Activated CD8-positive, alpha-beta T cell treated with anti-CD3 and anti-CD28 coated beads for 36 hours (primary cell): ENCODE measurements at regions not wholly inside any gene's neighbourhood (a gene's known extent, or its start where the extent isn't known, plus 50 kb on each side); places are given as distances from the start of the nearest gene placed in this dataset.

Source experiments
- ATAC-seq: fragments of 200-7000 bp; cut with Tn5 transposase; one replicate; pipeline ENCODE4 v1.10.0; 2021; ENCODE audit warnings: mild to moderate bottlenecking, moderate library complexity
- CTCF ChIA-PET: fragments of 350-600 bp; sonication (Branson Sonifier 250); formaldehyde crosslinking; loops from one replicate; lab custom pipeline; 2021; ENCODE audit warnings: antibody characterized with exemption; lab: Charles Lee
- POLR2A ChIA-PET: fragments of 350-600 bp; sonication (Branson Sonifier 250); formaldehyde crosslinking; loops from one replicate; lab custom pipeline; 2021; ENCODE audit warnings: antibody characterized with exemption; lab: Charles Lee
- DNase-seq: peaks from one replicate; pipeline ENCODE4 v3.0.0-alpha.2; 2020
- H3K27ac Mint-ChIP-seq: one replicate; pipeline ENCODE4 v1.8.0; 2021; ENCODE audit warnings: mild to moderate bottlenecking, mixed read lengths
- H3K27me3 Mint-ChIP-seq: one replicate; pipeline ENCODE4 v1.8.0; 2021; ENCODE audit warnings: mixed read lengths
- H3K36me3 Mint-ChIP-seq: one replicate; pipeline ENCODE4 v1.8.0; 2021; ENCODE audit warnings: low read depth, mixed read lengths
- H3K4me1 Mint-ChIP-seq: one replicate; pipeline ENCODE4 v1.8.0; 2021; ENCODE audit warnings: low read depth, mixed read lengths
- H3K4me3 Mint-ChIP-seq: one replicate; pipeline ENCODE4 v1.8.0; 2021; ENCODE audit warnings: mild to moderate bottlenecking, moderate library complexity, mixed read lengths
- H3K9me3 Mint-ChIP-seq: one replicate; pipeline ENCODE4 v1.8.0; 2021; ENCODE audit warnings: mixed read lengths
- intact Hi-C: fragments of 100-400 bp; cut with micrococcal nuclease; formaldehyde crosslinking; loops from one replicate; pipeline ENCODE4 v1.10.0; 2022
- TF ChIP-seq, protein P1 (sequence below): fragments of 200-600 bp; IDR thresholded peaks from one replicate; pipeline ENCODE4 v1.8.0; 2022; ENCODE audit warnings: antibody characterized with exemption, mild to moderate bottlenecking

DNA sequence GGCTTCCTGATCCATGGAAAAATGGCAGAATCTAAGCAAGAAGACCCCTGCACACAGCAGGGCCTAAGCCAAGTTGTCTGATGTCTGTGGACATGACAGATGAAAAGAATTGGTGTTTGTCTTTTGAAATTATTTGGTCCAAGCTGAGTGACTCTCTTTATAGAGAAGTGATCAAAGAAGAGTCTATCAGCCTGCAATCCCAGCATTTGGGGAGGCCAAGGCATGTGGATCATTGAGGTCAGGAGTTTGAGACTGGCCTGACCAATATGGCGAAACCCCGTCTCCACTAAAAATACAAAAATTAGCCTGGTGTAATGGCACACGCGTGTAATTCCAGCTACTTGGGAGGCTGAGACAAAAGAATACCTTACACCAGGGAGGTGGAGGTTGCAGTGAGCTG is 64.8 kb upstream of the TUNAR start:
- no peaks in the 10 kb centered on the region for H3K36me3 Mint-ChIP-seq
- no peak overlapping the region for H3K4me3 Mint-ChIP-seq
- H3K9me3 Mint-ChIP-seq: peaks cover 7% of the 10 kb centered on the region
- DNase-seq (no peak), ATAC-seq (no peak)
- H3K27me3 Mint-ChIP-seq: peaks cover 13% of the 10 kb centered on the region
- ChIA-PET CTCF (no interaction called here), POLR2A (no interaction called here)
- no peak overlapping the region for H3K27ac Mint-ChIP-seq
- H3K4me1 Mint-ChIP-seq: no peaks in the 10 kb centered on the region
- intact Hi-C loops: no loop called here
- TF ChIP-seq, protein P1, sequence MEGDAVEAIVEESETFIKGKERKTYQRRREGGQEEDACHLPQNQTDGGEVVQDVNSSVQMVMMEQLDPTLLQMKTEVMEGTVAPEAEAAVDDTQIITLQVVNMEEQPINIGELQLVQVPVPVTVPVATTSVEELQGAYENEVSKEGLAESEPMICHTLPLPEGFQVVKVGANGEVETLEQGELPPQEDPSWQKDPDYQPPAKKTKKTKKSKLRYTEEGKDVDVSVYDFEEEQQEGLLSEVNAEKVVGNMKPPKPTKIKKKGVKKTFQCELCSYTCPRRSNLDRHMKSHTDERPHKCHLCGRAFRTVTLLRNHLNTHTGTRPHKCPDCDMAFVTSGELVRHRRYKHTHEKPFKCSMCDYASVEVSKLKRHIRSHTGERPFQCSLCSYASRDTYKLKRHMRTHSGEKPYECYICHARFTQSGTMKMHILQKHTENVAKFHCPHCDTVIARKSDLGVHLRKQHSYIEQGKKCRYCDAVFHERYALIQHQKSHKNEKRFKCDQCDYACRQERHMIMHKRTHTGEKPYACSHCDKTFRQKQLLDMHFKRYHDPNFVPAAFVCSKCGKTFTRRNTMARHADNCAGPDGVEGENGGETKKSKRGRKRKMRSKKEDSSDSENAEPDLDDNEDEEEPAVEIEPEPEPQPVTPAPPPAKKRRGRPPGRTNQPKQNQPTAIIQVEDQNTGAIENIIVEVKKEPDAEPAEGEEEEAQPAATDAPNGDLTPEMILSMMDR: no peak

DNA sequence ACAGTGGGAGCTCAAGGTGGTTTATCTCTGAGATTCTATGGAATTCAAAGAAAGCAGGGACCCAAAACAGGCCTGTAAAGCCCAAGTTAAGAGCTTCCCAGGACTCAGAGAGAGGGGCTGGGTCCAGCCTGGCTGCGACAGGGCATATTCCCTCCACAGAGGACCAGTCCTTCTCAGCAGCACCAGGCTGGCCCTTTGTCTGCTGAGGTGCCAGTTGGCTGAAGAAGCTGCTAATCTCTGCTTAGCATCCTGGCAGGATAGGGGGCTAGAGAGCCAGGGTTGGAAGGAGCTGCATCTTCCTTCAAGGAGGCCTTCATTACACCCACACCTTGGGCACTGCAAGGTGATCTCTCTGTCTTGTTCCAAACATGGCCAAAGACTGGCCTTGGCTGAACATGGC is 68.3 kb upstream of the TUNAR start:
- intact Hi-C loops: no loop called here
- TF ChIP-seq, protein P1: no peak

DNA sequence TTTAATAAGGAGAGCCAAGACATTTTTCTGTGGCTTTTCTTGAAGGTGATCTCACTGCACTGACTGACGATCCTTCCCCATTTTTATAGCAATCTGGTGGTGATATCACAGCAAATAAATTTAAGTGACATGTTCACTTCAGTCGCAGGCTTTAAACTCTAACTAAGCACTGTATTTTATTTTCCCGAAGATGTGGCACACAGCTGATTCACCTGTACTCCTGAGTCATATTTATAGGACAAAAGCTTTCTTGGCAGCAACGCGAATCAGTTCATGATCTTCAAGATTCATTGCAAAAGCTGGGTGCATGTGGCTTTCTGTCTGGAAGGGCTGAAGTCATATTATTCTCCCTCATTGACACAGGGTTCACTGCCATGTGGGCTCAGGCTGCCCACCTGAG is 79.8 kb upstream of the TUNAR start:
- TF ChIP-seq, protein P1: no peak
- ChIA-PET CTCF (interaction anchor here (1.3 kb wide), 1 partner anchor 79 kb away, joined by 3 read pairs; no protein-coding TSS in a partner anchor), POLR2A (no interaction called here)
- DNase-seq (no peak), ATAC-seq (no peak)
- Mint-ChIP-seq H3K27me3 (peaks cover 12% of the 10 kb centered on the region), H3K4me3 (no peak overlapping the region), H3K27ac (no peak overlapping the region), H3K9me3 (no peaks in the 10 kb centered on the region), H3K36me3 (no peaks in the 10 kb centered on the region), H3K4me1 (no peaks in the 10 kb centered on the region)
- intact Hi-C loops: no loop called here

More for the DNA sequence above, 68.3 kb upstream of the TUNAR start:
- ATAC-seq: no peak
- H3K4me3 Mint-ChIP-seq: no peak overlapping the region
- no peak for DNase-seq
- ChIA-PET POLR2A (no interaction called here), CTCF (interaction anchor here (1.0 kb wide), 1 partner anchor 12 kb away, joined by 3 read pairs; no protein-coding TSS in a partner anchor)
- peaks cover 11% of the 10 kb centered on the region for H3K27me3 Mint-ChIP-seq
- H3K27ac Mint-ChIP-seq: no peak overlapping the region
- no peaks in the 10 kb centered on the region for H3K36me3 Mint-ChIP-seq
- H3K9me3 Mint-ChIP-seq: peaks cover 19% of the 10 kb centered on the region
- no peaks in the 10 kb centered on the region for H3K4me1 Mint-ChIP-seq

DNA sequence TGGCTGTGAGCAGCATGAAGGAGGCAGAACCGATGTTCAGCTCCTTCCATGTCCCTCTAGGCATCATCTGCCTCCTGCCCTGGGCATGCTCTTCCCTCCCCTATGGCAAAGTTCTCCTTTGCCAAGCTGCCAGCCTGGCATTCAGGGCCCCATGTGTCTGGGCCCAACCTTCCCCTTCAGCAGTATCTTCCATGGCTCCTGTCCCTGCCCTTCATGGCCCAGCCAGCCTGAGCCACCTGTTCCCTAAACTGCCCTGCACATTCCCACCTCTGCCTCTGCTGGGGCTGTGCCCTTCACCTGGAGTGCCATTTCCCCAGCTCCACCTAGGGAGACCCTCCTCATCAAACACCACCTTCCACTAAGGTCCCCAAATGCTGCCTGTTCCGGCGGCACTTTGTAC is 74.0 kb upstream of the TCL1A start:
- Mint-ChIP-seq H3K27me3 (peaks cover 7% of the 10 kb centered on the region), H3K27ac (no peak overlapping the region), H3K36me3 (no peaks in the 10 kb centered on the region), H3K9me3 (no peaks in the 10 kb centered on the region), H3K4me1 (no peaks in the 10 kb centered on the region), H3K4me3 (no peak overlapping the region)
- no peak for ATAC-seq
- DNase-seq: no peak
- POLR2A ChIA-PET: no interaction called here
- TF ChIP-seq, protein P1: no peak
- intact Hi-C loops: no loop called here
- CTCF ChIA-PET: no interaction called here

DNA sequence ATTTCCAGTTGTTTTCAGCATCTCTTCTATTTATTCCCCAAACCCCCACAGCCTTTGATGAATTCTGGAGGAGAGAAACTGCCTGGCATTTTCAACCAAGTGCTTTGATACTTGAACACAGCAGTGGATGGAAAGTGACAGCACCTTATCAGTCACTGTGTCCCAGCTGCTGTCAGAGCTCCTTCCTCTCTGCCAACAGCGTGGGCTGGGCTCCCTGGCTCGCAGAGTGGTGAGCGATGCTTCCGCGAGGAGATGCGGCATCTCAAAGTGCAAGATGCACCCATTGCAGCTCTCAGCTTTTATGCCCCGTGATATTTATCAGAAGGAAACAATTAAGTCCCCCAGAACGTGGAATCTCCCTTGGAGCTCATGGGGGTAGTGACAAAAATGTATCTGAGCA is 72.6 kb upstream of the TCL1A start:
- intact Hi-C loops: no loop called here
- POLR2A ChIA-PET: no interaction called here
- CTCF ChIA-PET: no interaction called here
- Mint-ChIP-seq H3K4me1 (no peaks in the 10 kb centered on the region), H3K27me3 (peaks cover 6% of the 10 kb centered on the region), H3K27ac (no peak overlapping the region), H3K36me3 (no peaks in the 10 kb centered on the region), H3K4me3 (no peak overlapping the region), H3K9me3 (no peaks in the 10 kb centered on the region)
- ATAC-seq (no peak), DNase-seq (no peak)
- TF ChIP-seq, protein P1: no peak
